Transverse colon (tissue), 3 donors: ENCODE measurements at regions not wholly inside any gene's neighbourhood (a gene's known extent, or its start where the extent isn't known, plus 50 kb on each side); places are given as distances from the start of the nearest gene placed in this dataset.

Experiments used
- CTCF ChIP-seq, 5 experiments: fragments of 200-600 bp in 3 of 5; fragments of 450-650 bp in 2 of 5; sonication (generic) in 3 of 5; IDR thresholded peaks; 1 replicate in 2 of 5; 2 replicates in 3 of 5; pipeline ENCODE4 v1.5.1; 2016 to 2017; ENCODE audit warnings: antibody characterized with exemption in 5 of 5, inconsistent platforms in 3 of 5, mild to moderate bottlenecking in 2 of 5, moderate library complexity in 1 of 5
- EP300 ChIP-seq: sonication (generic); formaldehyde crosslinking; IDR thresholded peaks from one replicate; pipeline ENCODE4 v1.6.1; 2017; ENCODE audit warnings: antibody characterized with exemption, low read depth
- POLR2A ChIP-seq: fragments of 450-650 bp; IDR thresholded peaks from one replicate; pipeline ENCODE4 v1.6.1; 2016; ENCODE audit warnings: antibody characterized with exemption, mild to moderate bottlenecking, moderate library complexity

GRCh38 chr15:96027501-96027900 is 303.0 kb upstream of the NR2F2 start:
- no peak for TF ChIP-seq CTCF (IDR thresholded peaks at IDR 0.05)
- TF ChIP-seq POLR2A = no peak
- no peak for TF ChIP-seq EP300
